ENCODE measurements at regions not wholly inside any gene's neighbourhood (a gene's known extent, or its start where the extent isn't known, plus 50 kb on each side); places are given as distances from the start of the nearest gene placed in this dataset.

- TF ChIP-seq REST (IDR thresholded peaks at IDR 0.05), result no peak
Measured at GRCh38 chr9:13960011-13960765, 353.8 kb downstream of the NFIB start (continued).

- H3K4me1 ChIP-seq (ENCODE audit: control insufficient read depth in 4 of 4, insufficient read depth in 4 of 4, low read length in 3 of 4), result no peaks in the 10 kb centered on the region
- H3K36me3 ChIP-seq (ENCODE audit: control insufficient read depth in 4 of 4, insufficient read depth in 3 of 4, low read depth in 1 of 4, low read length in 3 of 4), result no peaks in the 10 kb centered on the region
- H3K9ac ChIP-seq (ENCODE audit: low read depth in 1 of 2, low read length in 2 of 2), result no peak overlapping the region
- 77% methylated on average over 1 of the region's 1 CpG for WGBS
- no peak for DNase-seq (ENCODE audit: low spot score)
- no peaks in the 10 kb centered on the region for H3K9me3 ChIP-seq (ENCODE audit: control insufficient read depth in 4 of 4, low read length in 3 of 4)
- H3K27me3 ChIP-seq (ENCODE audit: control insufficient read depth in 4 of 4, insufficient read depth in 4 of 4, low read length in 3 of 4), result no peaks in the 10 kb centered on the region
- H3K4me3 ChIP-seq (ENCODE audit: low read depth in 1 of 3, low read length in 3 of 3), result no peak overlapping the region
- no peak overlapping the region for H3K27ac ChIP-seq (ENCODE audit: low read depth in 1 of 2, low read length in 2 of 2)
- TF ChIP-seq HNF4A (conservative IDR thresholded peaks at IDR 0.05) (no peak), FOXA1 (IDR thresholded peaks at IDR 0.05) (no peak), NR2F2 (IDR thresholded peaks at IDR 0.05) (no peak), MAX (IDR thresholded peaks at IDR 0.05) (no peak), JUND (IDR thresholded peaks at IDR 0.05) (no peak), SP1 (IDR thresholded peaks at IDR 0.05) (no peak), REST (IDR thresholded peaks at IDR 0.05) (no peak), FOXA2 (IDR thresholded peaks at IDR 0.05) (no peak), HNF4G (IDR thresholded peaks at IDR 0.05) (no peak), ZBTB33 (IDR thresholded peaks at IDR 0.05) (no peak)
Measured at GRCh38 chr9:13958672-13959071, 355.3 kb downstream of the NFIB start.

GRCh38 chr9:13957089-13957488, 356.9 kb downstream of the NFIB start:
- Histone ChIP-seq H3K9ac (ENCODE audit: low read depth in 1 of 2, low read length in 2 of 2) (no peak overlapping the region), H3K4me1 (ENCODE audit: control insufficient read depth in 4 of 4, insufficient read depth in 4 of 4, low read length in 3 of 4) (no peaks in the 10 kb centered on the region), H3K27me3 (ENCODE audit: control insufficient read depth in 4 of 4, insufficient read depth in 4 of 4, low read length in 3 of 4) (no peaks in the 10 kb centered on the region), H3K9me3 (ENCODE audit: control insufficient read depth in 4 of 4, low read length in 3 of 4) (no peaks in the 10 kb centered on the region), H3K27ac (ENCODE audit: low read depth in 1 of 2, low read length in 2 of 2) (no peak overlapping the region), H3K4me3 (ENCODE audit: low read depth in 1 of 3, low read length in 3 of 3) (no peak overlapping the region), H3K36me3 (ENCODE audit: control insufficient read depth in 4 of 4, insufficient read depth in 3 of 4, low read depth in 1 of 4, low read length in 3 of 4) (no peaks in the 10 kb centered on the region)
- TF ChIP-seq JUND (IDR thresholded peaks at IDR 0.05) (no peak), FOXA1 (IDR thresholded peaks at IDR 0.05) (no peak), TAF1 (conservative IDR thresholded peaks at IDR 0.05) (no peak), FOXA2 (IDR thresholded peaks at IDR 0.05) (no peak), HNF4A (conservative IDR thresholded peaks at IDR 0.05) (no peak), MAX (IDR thresholded peaks at IDR 0.05) (no peak), ZBTB33 (IDR thresholded peaks at IDR 0.05) (no peak), RXRA (IDR thresholded peaks at IDR 0.05) (no peak)
- 71% methylated on average over 2 of the region's 2 CpGs for WGBS
- DNase-seq (ENCODE audit: low spot score), result no peak
